Hepatocyte (in vitro differentiated cells): ENCODE measurements at regions not wholly inside any gene's neighbourhood (a gene's known extent, or its start where the extent isn't known, plus 50 kb on each side); places are given as distances from the start of the nearest gene placed in this dataset.

Experiments used
- DNase-seq: peaks from one replicate; pipeline ENCODE4 v3.0.0-alpha.2; 2016; ENCODE audit warnings: low spot score
- H2AFZ ChIP-seq: fragments of 200-600 bp; sonication (generic); 2 replicates; pipeline ENCODE4 v1.6.0; 2016; ENCODE audit warnings: antibody characterized with exemption, mild to moderate bottlenecking
- H3K27ac ChIP-seq: fragments of 200-600 bp; sonication (generic); 2 replicates; pipeline ENCODE4 v1.5.1; 2016; ENCODE audit warnings: mild to moderate bottlenecking
- H3K27me3 ChIP-seq: fragments of 200-600 bp; sonication (generic); 2 replicates; pipeline ENCODE4 v1.6.1; 2016
- H3K36me3 ChIP-seq: fragments of 200-600 bp; sonication (generic); replicated peaks from 2 replicates; pipeline ENCODE4 v1.5.1; 2016; ENCODE audit warnings: low read depth; ENCODE audit not compliant: insufficient read depth
- H3K4me1 ChIP-seq: fragments of 200-600 bp; sonication (generic); 2 replicates; pipeline ENCODE4 v1.5.1; 2016; ENCODE audit warnings: mild to moderate bottlenecking, moderate library complexity; ENCODE audit not compliant: insufficient read depth
- H3K4me2 ChIP-seq: fragments of 200-600 bp; sonication (generic); 2 replicates; pipeline ENCODE4 v1.6.0; 2016
- H3K4me3 ChIP-seq: fragments of 200-600 bp; sonication (generic); 2 replicates; pipeline ENCODE4 v1.5.1; 2016; ENCODE audit warnings: mild to moderate bottlenecking
- H3K79me2 ChIP-seq: fragments of 200-600 bp; sonication (generic); 2 replicates; pipeline ENCODE4 v1.6.0; 2017; ENCODE audit warnings: mild to moderate bottlenecking
- H3K9me2 ChIP-seq: fragments of 200-600 bp; sonication (generic); replicated peaks from 2 replicates; pipeline ENCODE4 v1.6.0; 2017; ENCODE audit warnings: mild to moderate bottlenecking; ENCODE audit not compliant: insufficient read depth
- H3K9me3 ChIP-seq: fragments of 200-600 bp; sonication (generic); 2 replicates; pipeline ENCODE4 v1.5.1; 2016; ENCODE audit warnings: low read depth, mild to moderate bottlenecking
- H4K20me1 ChIP-seq: fragments of 200-600 bp; sonication (generic); 2 replicates; pipeline ENCODE4 v1.6.0; 2016; ENCODE audit warnings: mild to moderate bottlenecking; ENCODE audit not compliant: insufficient read depth, poor library complexity, severe bottlenecking
- CTCF ChIP-seq: fragments of 200-600 bp; sonication (generic); IDR thresholded peaks from 2 replicates; pipeline ENCODE4 v1.5.1; 2016; ENCODE audit warnings: antibody characterized with exemption, mild to moderate bottlenecking; ENCODE audit not compliant: poor library complexity
- EZH2 ChIP-seq: fragments of 200-600 bp; sonication (generic); IDR thresholded peaks from 2 replicates; pipeline ENCODE4 v1.6.1; 2016; ENCODE audit warnings: antibody characterized with exemption, mild to moderate bottlenecking, borderline replicate concordance
- EZH2phosphoT487 ChIP-seq: fragments of 200-600 bp; sonication (generic); IDR thresholded peaks from one replicate; pipeline ENCODE4 v1.6.1; 2018; ENCODE audit warnings: antibody characterized with exemption, mild to moderate bottlenecking, low read depth, moderate library complexity; ENCODE audit not compliant: unreplicated experiment, severe bottlenecking
- WGBS: methylation state at CpG from one replicate; pipeline ENCODE4 v1.1.6; 2016; ENCODE audit warnings: low lambda C conversion rate; ENCODE audit errors: missing lambda C conversion rate; 5-methylcytosine and 5-hydroxymethylcytosine counted together

DNA sequence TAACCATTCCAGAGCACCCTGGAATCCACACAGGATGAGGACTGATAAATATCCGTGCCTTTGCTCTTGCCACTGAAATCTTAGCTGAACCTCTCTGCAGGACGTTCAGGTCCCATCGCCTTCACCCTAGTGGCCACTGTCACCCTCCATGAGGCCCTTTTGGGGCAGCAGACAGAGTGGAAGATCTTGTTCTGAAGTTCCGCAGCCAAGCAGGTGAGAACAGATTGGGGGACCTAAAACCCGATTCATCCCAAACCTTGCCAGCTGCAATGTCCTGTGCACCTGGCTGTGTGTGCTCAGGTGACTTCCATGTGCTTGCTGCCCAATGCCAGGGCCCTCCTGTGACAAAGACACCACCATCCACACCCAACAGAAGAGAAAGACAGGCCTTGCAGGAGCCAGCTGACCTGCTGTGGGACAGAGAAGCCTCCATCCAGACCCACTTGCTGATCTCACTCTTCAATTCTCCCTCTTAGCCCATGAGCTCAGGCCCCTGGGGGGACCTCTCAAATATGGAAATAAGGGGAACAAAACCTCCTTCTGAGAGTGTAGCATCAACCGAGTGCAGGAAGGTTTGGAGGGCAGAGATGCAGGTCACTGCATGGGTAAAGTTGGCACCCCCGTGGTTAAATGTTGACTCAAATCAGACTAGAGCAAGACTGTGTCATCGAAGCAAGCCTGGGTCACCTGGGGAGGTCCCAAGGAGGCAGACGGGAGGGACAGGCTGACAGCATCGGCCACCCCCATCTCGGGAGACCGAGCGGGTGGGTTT lies 308.7 kb upstream of the DIO3 start:
- Histone ChIP-seq H3K36me3 (no peaks in the 10 kb centered on the region), H3K79me2 (no peaks in the 10 kb centered on the region), H3K4me3 (no peak overlapping the region), H3K4me2 (no peak overlapping the region), H3K9me2 (no peaks in the 10 kb centered on the region), H4K20me1 (no peaks in the 10 kb centered on the region), H2AFZ (no peak overlapping the region), H3K27me3 (no peaks in the 10 kb centered on the region), H3K27ac (no peak overlapping the region), H3K9me3 (no peaks in the 10 kb centered on the region), H3K4me1 (no peaks in the 10 kb centered on the region)
- 88% methylated on average over 13 of the region's 13 CpGs for WGBS
- no peak for DNase-seq
- TF ChIP-seq EZH2, result no peak
- TF ChIP-seq CTCF, result no peak
- no peak for TF ChIP-seq EZH2phosphoT487

- no peak overlapping the region for H3K4me2 ChIP-seq
- DNase-seq, result no peak
- no peak overlapping the region for H2AFZ ChIP-seq
- H3K27me3 ChIP-seq, result no peaks in the 10 kb centered on the region
- no peak for TF ChIP-seq CTCF
- no peak for TF ChIP-seq EZH2
- no peak for TF ChIP-seq EZH2phosphoT487
- no peaks in the 10 kb centered on the region for H4K20me1 ChIP-seq
- no peaks in the 10 kb centered on the region for H3K4me1 ChIP-seq
- H3K36me3 ChIP-seq, result no peaks in the 10 kb centered on the region
- no peaks in the 10 kb centered on the region for H3K79me2 ChIP-seq
- H3K9me2 ChIP-seq, result no peaks in the 10 kb centered on the region
- H3K27ac ChIP-seq, result no peak overlapping the region
- no peak overlapping the region for H3K4me3 ChIP-seq
- H3K9me3 ChIP-seq, result no peaks in the 10 kb centered on the region
- WGBS, result 94% methylated on average over 5 of the region's 5 CpGs
Observed at GRCh38 chr14:101253948-101254347, 307.3 kb upstream of the DIO3 start.

DNA sequence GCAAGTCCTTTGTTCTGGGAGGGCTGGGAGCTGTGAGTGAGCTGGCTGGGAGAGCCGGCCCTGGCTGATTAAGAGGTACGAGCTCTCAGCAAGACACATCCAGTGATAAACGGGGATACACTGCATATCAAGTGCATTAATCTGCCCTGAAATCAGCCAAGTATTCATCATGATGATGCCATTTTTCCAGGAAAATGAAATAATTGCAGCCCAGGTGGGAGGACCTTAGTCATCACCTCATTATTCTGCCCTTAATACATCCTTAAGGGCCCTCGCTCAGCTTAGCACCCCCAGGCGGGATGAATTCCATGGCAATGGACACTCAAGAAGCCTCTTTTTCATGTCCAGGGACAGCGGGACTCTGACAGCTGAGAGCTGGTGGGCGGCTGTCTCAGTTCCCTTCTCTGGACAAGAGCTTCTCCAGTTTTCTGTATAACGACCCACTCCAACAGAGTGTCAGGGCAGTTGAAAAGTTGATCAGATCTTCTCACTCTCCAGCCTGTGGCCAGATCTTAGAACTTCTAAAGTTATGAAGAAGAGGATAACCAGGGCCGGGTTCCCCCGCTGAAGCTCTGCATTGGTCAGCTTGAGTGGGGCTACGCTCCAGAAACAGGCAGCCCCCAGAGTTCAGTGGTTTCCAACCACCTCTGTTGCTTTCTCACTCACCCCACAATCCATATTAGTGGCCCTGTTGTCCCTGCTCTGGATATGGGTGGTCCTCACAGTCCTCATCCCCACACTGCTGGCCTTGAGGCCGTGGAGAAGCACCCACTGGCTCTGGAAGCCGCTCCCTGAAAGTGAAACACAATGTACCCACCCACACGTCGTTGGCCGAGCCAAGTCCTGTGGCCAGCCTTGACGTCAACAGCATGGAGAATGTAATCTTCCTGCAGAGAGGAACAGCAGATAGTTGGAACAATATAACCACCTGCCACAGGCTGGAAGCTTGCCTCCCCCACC lies 306.2 kb upstream of the DIO3 start:
- no peak for TF ChIP-seq EZH2
- TF ChIP-seq EZH2phosphoT487, result no peak
- TF ChIP-seq CTCF, result no peak
- no peaks in the 10 kb centered on the region for H3K36me3 ChIP-seq
- no peaks in the 10 kb centered on the region for H3K27me3 ChIP-seq
- H3K4me1 ChIP-seq, result no peaks in the 10 kb centered on the region
- no peaks in the 10 kb centered on the region for H3K79me2 ChIP-seq
- H3K27ac ChIP-seq, result no peak overlapping the region
- H2AFZ ChIP-seq, result no peak overlapping the region
- no peaks in the 10 kb centered on the region for H3K9me2 ChIP-seq
- H3K4me3 ChIP-seq, result no peak overlapping the region
- WGBS, result 84% methylated on average over 17 of the region's 17 CpGs
- H4K20me1 ChIP-seq, result no peaks in the 10 kb centered on the region
- H3K9me3 ChIP-seq, result no peaks in the 10 kb centered on the region
- peak; percentile 2 for DNase-seq
- no peak overlapping the region for H3K4me2 ChIP-seq
